Adrenal gland (tissue), 9 donors: ENCODE measurements at regions not wholly inside any gene's neighbourhood (a gene's known extent, or its start where the extent isn't known, plus 50 kb on each side); places are given as distances from the start of the nearest gene placed in this dataset.

Experiments used
- DNase-seq, 7 donors: peaks; one replicate each; pipeline ENCODE4 v3.0.0-alpha.2; 2019 to 2020
- H3K27ac ChIP-seq, 5 donors: fragments of 200-600 bp; sonication (generic) in 4 of 5; 1 replicate in 3 of 5; 2 replicates in 2 of 5; pipeline versions ENCODE4 v1.5.1 to v1.8.0; 2016 to 2020; ENCODE audit warnings: mild to moderate bottlenecking in 1 of 5
- H3K27me3 ChIP-seq: fragments of 200-600 bp; 2 replicates; pipeline ENCODE4 v1.8.0; 2021
- H3K36me3 ChIP-seq, 2 donors: fragments of 200-600 bp; replicated peaks in 1 of 2; 1 replicate in 1 of 2; 2 replicates in 1 of 2; pipeline versions ENCODE4 v1.5.1 to v1.8.0; 2018 to 2022
- H3K4me1 ChIP-seq, 2 donors: fragments of 200-600 bp; replicated peaks in 1 of 2; 1 replicate in 1 of 2; 2 replicates in 1 of 2; pipeline versions ENCODE4 v1.5.1 to v1.8.0; 2018 to 2021
- H3K4me3 ChIP-seq, 4 donors: fragments of 200-600 bp; sonication (generic) in 3 of 4; one replicate each; pipeline ENCODE4 v1.5.1; 2016 to 2018
- H3K9me3 ChIP-seq, 3 donors: fragments of 200-600 bp; sonication (generic) in 1 of 3; replicated peaks in 1 of 3; 1 replicate in 2 of 3; 2 replicates in 1 of 3; pipeline versions ENCODE4 v1.5.1 to v1.8.0; 2016 to 2021
- POLR2A ChIP-seq, 2 donors: fragments of 450-650 bp; IDR thresholded peaks; one replicate each; pipeline ENCODE4 v1.6.1; 2017; ENCODE audit warnings: antibody characterized with exemption in 2 of 2, mild to moderate bottlenecking in 2 of 2, moderate library complexity in 1 of 2
- WGBS, 4 donors: extraction: QIAGEN DNeasy Blood & Tissue Kit in 2 of 4; methylation state at CpG; one replicate each; pipeline versions ENCODE4 v1.1.5 to v1.1.7; 2013 to 2017; 5-methylcytosine and 5-hydroxymethylcytosine counted together
- intact Hi-C, 2 donors: fragments of 100-400 bp; cut with DNase I; formaldehyde crosslinking; loops; one replicate each; pipeline versions ENCODE4 v1.14.1 to v1.15.0; 2022 to 2023
- TF ChIP-seq, protein P1 (sequence below), 6 experiments: fragments of 450-650 bp in 4 of 6; fragments of 200-600 bp in 2 of 6; sonication (generic) in 1 of 6; IDR thresholded peaks; 1 replicate in 5 of 6; 2 replicates in 1 of 6; pipeline versions ENCODE4 v1.5.1 to v1.8.0; 2016 to 2021; ENCODE audit warnings: antibody characterized with exemption in 6 of 6, mild to moderate bottlenecking in 2 of 6, moderate library complexity in 1 of 6
- donor health status: healthy with polysubstance abuse.
- donor health status: Bipolar disorder and iron deficiency.
- donor health status: DM: yes; HTN: yes; CAD: no.
- donor health status: DM: no; HTN: no; CAD: no.
- donor health status: DM: no; HTN: no; CAD: no.

DNA sequence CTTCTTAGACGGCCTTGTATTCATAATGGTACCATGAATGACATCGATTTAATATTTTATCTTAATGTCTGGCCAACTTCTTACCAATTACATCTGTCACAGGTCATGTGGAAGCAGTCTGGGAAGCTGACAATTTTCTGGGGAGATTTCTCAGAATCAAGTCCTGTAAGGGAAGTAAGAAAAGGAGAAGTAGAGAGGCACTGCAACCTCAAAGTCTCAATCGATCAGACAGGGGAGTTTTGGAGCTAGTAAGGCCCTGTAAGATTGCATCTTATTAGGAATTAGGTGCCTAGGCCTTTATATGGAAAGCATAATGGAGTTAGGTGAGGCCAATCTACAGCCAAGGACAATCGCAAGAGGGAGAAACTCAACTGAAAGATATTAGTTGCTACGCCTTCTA, 694.6 kb upstream of the SORCS1 start:
- no peak for DNase-seq
- WGBS, 4 donors = 67 to 74% (median 70%) methylated on average over 5 of the region's 5 CpGs
- TF ChIP-seq, protein P1, sequence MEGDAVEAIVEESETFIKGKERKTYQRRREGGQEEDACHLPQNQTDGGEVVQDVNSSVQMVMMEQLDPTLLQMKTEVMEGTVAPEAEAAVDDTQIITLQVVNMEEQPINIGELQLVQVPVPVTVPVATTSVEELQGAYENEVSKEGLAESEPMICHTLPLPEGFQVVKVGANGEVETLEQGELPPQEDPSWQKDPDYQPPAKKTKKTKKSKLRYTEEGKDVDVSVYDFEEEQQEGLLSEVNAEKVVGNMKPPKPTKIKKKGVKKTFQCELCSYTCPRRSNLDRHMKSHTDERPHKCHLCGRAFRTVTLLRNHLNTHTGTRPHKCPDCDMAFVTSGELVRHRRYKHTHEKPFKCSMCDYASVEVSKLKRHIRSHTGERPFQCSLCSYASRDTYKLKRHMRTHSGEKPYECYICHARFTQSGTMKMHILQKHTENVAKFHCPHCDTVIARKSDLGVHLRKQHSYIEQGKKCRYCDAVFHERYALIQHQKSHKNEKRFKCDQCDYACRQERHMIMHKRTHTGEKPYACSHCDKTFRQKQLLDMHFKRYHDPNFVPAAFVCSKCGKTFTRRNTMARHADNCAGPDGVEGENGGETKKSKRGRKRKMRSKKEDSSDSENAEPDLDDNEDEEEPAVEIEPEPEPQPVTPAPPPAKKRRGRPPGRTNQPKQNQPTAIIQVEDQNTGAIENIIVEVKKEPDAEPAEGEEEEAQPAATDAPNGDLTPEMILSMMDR (IDR thresholded peaks at IDR 0.05) = no peak
- TF ChIP-seq POLR2A (IDR thresholded peaks at IDR 0.05) = no peak
- Histone ChIP-seq H3K4me1 (no peaks in the 10 kb centered on the region), H3K9me3 (no peaks in the 10 kb centered on the region), H3K4me3 (no peak overlapping the region), H3K27me3 (no peaks in the 10 kb centered on the region), H3K27ac (no peak overlapping the region), H3K36me3 (no peaks in the 10 kb centered on the region)
- intact Hi-C loops = no loop called here

DNA sequence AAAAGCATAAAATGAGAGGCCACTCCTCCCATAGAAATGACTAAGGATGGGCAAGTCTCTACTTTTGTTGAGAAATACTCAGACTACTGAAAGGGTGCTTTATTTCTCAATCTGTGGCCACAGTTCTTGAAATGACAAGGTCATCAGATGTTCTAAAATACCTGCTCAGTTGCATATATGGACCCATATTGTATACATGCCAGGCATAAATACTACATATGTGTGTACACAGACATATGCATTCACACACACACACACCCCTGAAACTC, 691.5 kb upstream of the SORCS1 start:
- Histone ChIP-seq H3K27ac (no peak overlapping the region), H3K27me3 (no peaks in the 10 kb centered on the region), H3K4me3 (no peak overlapping the region), H3K4me1 (no peaks in the 10 kb centered on the region), H3K36me3 (no peaks in the 10 kb centered on the region), H3K9me3 (no peaks in the 10 kb centered on the region)
- no peak for DNase-seq
- intact Hi-C loops = no loop called here
- TF ChIP-seq POLR2A (IDR thresholded peaks at IDR 0.05) = no peak
- TF ChIP-seq, protein P1 (IDR thresholded peaks at IDR 0.05) = no peak

DNA sequence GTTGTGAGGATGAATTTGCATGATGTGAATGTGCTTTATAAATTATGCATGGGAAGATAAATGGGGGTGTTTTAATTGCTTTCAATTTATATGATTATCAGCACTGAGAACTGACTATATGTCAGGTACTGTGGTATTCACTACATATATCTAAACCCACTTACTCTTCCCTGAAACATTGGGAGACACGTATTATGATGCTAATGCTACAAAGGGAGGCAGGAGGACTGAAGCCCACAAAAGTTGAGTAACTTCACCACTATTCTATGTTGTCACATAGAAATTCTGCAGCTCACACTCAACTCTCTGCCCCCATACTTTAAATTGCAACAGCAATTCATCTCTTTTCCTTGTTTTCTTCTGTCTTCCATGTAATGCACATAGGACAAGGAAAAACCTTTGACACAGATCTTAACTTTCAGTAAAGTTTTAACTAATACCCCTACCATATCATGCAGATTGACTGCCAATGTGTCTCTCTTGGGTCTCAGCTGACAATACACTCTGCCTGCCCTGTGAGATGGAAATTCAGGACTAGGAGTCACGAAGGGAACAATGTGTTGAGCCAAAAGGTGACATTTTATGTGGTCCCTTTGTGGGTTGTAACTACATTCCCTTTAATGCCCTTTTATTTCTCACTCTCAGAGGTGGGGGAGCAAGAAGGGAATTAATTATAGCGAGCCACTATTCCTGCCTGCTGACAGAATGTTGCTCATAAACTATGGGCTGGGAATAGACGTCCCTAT, 691.0 kb upstream of the SORCS1 start:
- no peaks in the 10 kb centered on the region for H3K4me1 ChIP-seq
- no peak for DNase-seq
- WGBS, 4 donors = 58 to 68% (median 64%) methylated on average over 4 of the region's 4 CpGs

DNA sequence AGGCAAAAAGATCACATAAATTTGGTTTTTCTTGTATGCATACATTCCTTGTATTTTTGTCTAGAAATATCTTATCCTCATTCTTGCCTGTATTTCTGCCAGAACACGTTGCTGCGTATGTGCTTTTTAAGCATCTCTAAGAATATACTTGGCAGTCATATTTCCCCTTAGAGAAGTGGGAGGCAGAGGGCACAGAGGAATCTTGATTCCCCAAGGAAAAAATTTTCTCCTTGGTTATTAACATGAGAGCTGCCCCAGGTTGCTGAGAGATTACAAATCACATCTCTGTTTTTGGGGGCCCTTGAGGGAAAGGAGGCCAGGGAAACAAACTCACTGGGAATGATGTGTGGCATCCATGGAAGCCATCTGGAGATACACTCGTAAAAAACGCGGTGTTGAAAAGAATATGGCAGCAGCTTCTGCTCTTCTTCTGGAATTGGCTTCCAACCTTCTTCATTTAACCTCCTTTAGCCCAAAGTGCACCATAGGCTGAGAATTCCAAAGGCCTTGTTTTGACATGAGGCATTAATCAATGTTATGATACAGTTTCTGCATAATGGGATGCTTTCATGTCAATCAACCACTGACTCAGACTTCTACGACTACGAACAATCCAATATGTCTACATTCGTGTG, 684.3 kb upstream of the SORCS1 start:
- Histone ChIP-seq H3K27ac (no peak overlapping the region), H3K4me3 (no peak overlapping the region), H3K9me3 (no peaks in the 10 kb centered on the region), H3K4me1 (no peaks in the 10 kb centered on the region), H3K36me3 (no peaks in the 10 kb centered on the region), H3K27me3 (no peaks in the 10 kb centered on the region)
- 77 to 84% (median 82%) methylated on average over 8 of the region's 8 CpGs for WGBS, 4 donors
- intact Hi-C loops = no loop called here
- no peak for DNase-seq
- TF ChIP-seq POLR2A (IDR thresholded peaks at IDR 0.05) = no peak
- TF ChIP-seq, protein P1 (IDR thresholded peaks at IDR 0.05) = no peak

More for the DNA sequence above, 691.0 kb upstream of the SORCS1 start:
- Histone ChIP-seq H3K27ac (no peak overlapping the region), H3K9me3 (no peaks in the 10 kb centered on the region), H3K27me3 (no peaks in the 10 kb centered on the region), H3K36me3 (no peaks in the 10 kb centered on the region), H3K4me3 (no peak overlapping the region)
- intact Hi-C loops = no loop called here
- TF ChIP-seq, protein P1 (IDR thresholded peaks at IDR 0.05) = no peak
- no peak for TF ChIP-seq POLR2A (IDR thresholded peaks at IDR 0.05)
